ENCODE measurements at regions not wholly inside any gene's neighbourhood (a gene's known extent, or its start where the extent isn't known, plus 50 kb on each side); places are given as distances from the start of the nearest gene placed in this dataset.

- TF ChIP-seq MAX (IDR thresholded peaks at IDR 0.05) (no peak), KLF6 (CRISPR knock-in tag; IDR thresholded peaks at IDR 0.05) (no peak), SUZ12 (IDR thresholded peaks at IDR 0.05; ENCODE audit: low read depth, low read length) (no peak), ZNF562 (CRISPR knock-in tag; IDR thresholded peaks at IDR 0.05; ENCODE audit: borderline replicate concordance) (no peak), ZBTB10 (CRISPR knock-in tag; IDR thresholded peaks at IDR 0.05; ENCODE audit: borderline replicate concordance) (no peak), CTCF (CRISPR knock-in tag; IDR thresholded peaks at IDR 0.05) (no peak), HNRNPL (IDR thresholded peaks at IDR 0.05; ENCODE audit: low read depth, low read length) (no peak), ZNF773 (CRISPR knock-in tag; IDR thresholded peaks at IDR 0.05; ENCODE audit: borderline replicate concordance) (no peak), ZNF317 (CRISPR knock-in tag; IDR thresholded peaks at IDR 0.05) (no peak), ELF1 (CRISPR knock-in tag; IDR thresholded peaks at IDR 0.05) (no peak), TAF1 (CRISPR knock-in tag; IDR thresholded peaks at IDR 0.05) (no peak), U2AF1 (optimal IDR thresholded peaks at IDR 0.05; ENCODE audit: low read depth, low read length) (no peak)
These were observed 217.5 kb upstream of the TAS2R1 start for GRCh38 chr5:9847631-9848030.
